Endometrium (tissue), 2 donors: ENCODE measurements at regions not wholly inside any gene's neighbourhood (a gene's known extent, or its start where the extent isn't known, plus 50 kb on each side); places are given as distances from the start of the nearest gene placed in this dataset.
"Not testable (repeated sequence)": the region's sequence is repeated elsewhere in the genome, so short reads cannot be mapped to it uniquely, and the experiment has no call there.

Experiments used
- FAIRE-seq: peaks from 2 replicates; lab custom pipeline; 2012; peaks lifted over from hg19 to GRCh38; lab: Jason Lieb, UNC
- donor health status: control.
- donor health status: control.

DNA sequence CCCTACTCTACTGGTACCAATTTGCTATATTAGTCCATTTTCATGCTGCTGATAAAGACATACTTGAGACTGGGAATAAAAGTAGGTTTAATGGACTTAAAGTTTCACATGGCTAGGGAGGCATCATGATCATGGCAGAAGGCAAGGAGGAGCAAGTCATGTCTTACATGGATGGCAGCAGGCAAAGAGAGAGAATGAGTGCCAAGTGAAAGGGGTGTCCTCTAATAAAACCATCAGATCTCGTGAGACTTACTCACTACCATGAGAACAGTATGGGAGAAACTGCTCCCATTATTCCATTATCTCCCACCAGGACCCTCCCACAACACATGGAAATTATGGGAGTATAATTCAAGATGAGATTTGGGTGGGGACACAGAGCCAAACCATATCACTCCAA, 450.5 kb upstream of the ZEB2 start:
- FAIRE-seq, result not testable (repeated sequence)

- FAIRE-seq, result not testable (repeated sequence)
These were observed 449.6 kb upstream of the ZEB2 start for GRCh38 chr2:144969564-144969963.

DNA sequence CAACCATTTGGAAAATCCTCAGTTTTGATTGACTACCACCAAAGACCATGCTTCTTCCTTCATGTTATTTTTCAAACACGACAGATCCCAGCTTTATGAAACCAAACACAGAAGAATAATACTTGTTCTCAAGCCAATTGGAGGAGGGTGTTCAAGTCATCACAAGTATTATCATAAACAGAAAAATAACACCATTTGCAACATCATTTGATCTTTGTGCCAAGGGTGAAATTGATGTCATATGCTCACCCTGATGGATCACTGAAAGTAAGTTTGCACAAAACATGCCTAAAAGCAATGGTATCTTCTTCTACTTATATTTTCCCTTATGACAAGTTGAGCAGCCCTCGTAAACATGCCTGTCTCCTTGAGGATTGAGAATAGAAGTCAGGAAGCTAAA, 448.0 kb upstream of the ZEB2 start:
- FAIRE-seq, result no peak

GRCh38 chr2:144965172-144965571, 445.3 kb upstream of the ZEB2 start:
- no peak for FAIRE-seq

DNA sequence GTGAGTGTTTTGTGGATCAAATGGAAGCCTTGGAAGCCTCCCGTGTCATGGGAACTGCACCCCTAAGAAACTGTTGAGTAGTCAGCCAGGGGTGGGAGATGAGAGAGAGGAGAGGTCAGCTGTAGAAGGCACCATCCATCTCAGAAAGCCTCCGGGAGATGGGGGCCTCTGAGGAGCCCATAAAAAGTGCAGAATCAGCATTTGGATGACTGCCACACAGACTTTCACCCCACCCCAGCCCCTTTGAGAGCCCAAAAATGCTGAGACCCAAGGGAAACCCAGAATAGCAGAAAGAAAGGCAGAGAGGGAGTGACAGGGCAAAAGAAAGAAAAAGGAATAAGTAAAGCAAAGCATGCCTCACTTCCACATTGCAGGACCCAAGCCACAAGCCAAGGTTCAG, 443.1 kb upstream of the ZEB2 start:
- no peak for FAIRE-seq

- no peak for FAIRE-seq
These were observed 439.5 kb upstream of the ZEB2 start for GRCh38 chr2:144959416-144959815.

DNA sequence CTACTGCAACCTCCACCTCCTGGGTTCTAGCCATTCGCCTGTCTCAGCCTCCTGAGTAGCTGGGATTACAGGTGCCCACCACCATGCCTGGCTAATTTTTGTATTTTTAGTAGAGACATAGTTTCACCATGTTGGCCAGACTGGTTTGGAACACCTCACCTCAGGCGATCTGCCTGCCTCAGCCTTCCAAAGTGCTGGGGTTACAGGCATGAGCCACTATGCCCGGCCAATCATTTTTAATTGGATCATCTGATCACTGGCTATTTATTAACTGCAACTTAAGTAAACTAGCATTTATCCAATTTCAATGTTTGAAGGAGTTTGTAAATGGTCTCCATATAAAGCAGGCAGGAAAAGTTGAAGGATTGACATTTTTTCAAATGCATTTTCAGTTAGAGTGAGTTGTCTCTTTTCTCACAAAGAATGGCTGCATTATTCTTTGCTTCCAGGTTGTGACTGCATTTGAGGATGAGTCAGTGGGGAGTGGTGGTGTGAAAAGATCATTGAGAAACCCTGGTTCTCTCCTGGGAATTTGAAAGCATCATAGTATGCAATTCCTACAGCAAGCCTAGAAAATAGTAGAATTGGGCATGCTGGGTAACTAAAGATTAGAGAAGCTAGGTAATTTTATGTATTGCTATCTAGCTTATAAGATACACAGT, 431.1 kb upstream of the ZEB2 start:
- FAIRE-seq, result no peak

GRCh38 chr2:144948205-144948855, 428.4 kb upstream of the ZEB2 start:
- FAIRE-seq, result no peak

DNA sequence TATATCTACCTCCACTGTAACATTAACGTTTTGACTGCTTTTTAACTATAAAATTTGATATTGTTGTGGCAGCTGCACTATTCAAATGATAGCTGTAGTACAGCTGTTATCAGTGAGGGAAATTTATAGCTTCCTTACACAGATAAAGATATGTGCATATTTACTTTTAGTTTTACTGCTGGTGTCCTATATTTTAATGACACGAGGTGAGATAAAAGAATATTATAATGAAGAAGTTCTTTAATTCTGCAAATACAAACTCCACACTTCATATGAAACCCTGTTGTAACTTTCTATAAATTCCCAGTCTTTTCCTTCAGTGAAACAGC, 427.8 kb upstream of the ZEB2 start:
- no peak for FAIRE-seq

- FAIRE-seq, result no peak
These were observed 426.3 kb upstream of the ZEB2 start for GRCh38 chr2:144946263-144946662.

GRCh38 chr2:144944546-144945220, 424.8 kb upstream of the ZEB2 start:
- no peak for FAIRE-seq

GRCh38 chr2:144943986-144944385, 424.1 kb upstream of the ZEB2 start:
- FAIRE-seq, result no peak

GRCh38 chr2:144943293-144943941, 423.5 kb upstream of the ZEB2 start:
- FAIRE-seq, result no peak

- FAIRE-seq, result no peak
These were observed 422.8 kb upstream of the ZEB2 start for GRCh38 chr2:144942516-144943256.

DNA sequence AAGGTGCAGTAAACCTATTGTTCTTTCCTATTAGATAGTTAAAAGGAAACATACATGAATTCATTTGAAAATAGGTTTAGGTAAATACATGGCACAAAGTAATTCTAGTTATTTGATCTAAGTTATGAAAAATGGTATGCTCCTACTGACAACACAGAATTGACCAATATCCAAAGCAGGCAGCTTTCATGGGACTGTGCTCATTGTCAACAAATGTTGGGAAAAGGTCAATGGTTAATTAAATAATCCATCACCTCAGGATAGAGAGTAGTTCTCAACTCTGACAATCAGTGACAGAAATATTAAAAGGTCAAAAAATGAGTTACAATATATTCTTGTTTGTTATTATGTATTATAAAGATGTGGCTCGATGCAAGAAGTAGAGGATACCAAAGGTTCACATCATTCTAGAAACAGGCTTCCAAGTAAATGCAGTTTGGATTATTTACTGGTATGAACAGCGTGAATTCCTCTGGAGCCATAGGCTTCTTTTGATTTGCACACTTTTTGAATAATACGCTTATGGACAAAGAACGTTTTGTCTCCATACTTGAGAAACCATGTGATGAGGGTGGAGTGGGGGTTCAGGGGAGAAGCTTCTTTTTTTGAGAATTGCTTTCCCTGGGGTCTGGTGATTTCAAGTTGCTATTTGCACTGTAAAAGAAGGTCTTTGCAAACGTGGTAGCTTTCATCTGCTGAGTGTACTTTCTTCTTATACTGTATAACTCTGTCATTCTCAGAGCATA, 422.0 kb upstream of the ZEB2 start:
- FAIRE-seq, result no peak

DNA sequence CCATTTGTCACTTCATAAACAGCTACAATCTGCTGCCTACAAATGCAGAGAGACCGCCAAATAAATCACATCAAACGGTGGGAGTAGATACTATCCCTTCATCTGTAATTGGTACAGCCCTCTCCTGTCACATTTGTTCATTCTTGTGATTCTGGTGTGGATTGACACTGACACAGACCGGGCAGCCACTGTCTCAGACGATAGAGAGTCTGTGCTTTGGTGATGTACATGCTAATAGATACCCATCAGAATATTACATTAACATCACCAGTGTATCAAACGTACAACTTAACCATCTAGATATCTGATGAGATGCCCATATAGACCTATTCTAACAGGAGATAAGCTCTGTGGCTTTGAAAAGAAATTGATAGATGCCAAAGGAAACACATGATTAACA, 419.7 kb upstream of the ZEB2 start:
- FAIRE-seq, result no peak

- peak; percentile 98 for FAIRE-seq
These were observed 418.2 kb upstream of the ZEB2 start for GRCh38 chr2:144937910-144938709.

GRCh38 chr2:144937066-144937465, 417.1 kb upstream of the ZEB2 start:
- FAIRE-seq, result no peak

- no peak for FAIRE-seq
These were observed 416.5 kb upstream of the ZEB2 start for GRCh38 chr2:144936442-144936841.

DNA sequence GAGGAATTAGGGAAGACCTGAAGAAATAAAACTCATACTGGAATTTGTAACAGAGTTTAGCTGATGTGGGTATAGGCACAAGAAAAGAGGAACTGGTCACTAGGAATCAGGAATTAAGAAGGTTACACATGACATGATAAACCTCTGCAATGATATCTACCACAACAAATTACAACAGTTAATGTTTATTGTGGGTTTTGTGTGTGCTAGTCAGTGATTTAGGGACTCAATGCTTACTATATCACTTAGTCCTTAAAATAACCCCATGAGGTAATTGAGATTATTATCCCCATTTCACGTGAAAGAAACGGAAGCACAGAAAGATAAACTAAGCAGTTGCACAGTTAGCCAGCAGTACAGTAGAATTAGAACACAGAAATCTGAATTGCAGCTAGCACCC, 415.8 kb upstream of the ZEB2 start:
- FAIRE-seq, result no peak

DNA sequence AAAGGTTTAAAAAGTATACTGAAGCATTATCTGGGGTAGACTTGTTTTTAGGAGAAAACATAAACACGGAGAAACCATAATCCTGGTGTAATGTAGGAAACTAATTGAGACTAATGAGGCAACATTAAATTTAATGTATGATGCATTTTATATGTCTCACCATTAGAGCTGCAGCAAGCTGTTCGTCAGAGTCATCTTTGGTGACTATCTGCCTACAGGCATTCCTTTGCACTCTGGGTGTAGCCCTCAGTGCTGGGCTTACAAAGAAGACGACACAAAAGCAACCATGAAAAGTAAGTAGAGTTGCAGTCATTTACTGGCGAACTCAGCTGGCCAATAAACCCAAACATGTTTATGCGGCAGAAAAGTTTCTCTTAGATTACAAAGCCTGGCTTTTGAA, 415.3 kb upstream of the ZEB2 start:
- no peak for FAIRE-seq
